SHP77 (cell line): ENCODE measurements at regions not wholly inside any gene's neighbourhood (a gene's known extent, or its start where the extent isn't known, plus 50 kb on each side); places are given as distances from the start of the nearest gene placed in this dataset.
"Not testable (repeated sequence)": the region's sequence is repeated elsewhere in the genome, so short reads cannot be mapped to it uniquely, and the experiment has no call there.

Experiments
- DNase-seq, 2 experiments: peaks; one replicate each; lab custom pipeline; 2025; lab: John Stamatoyannopoulos, UW

GRCh38 chr21:19392390-19392789 lies 988.8 kb upstream of the TMPRSS15 start:
- DNase-seq: no peak

GRCh38 chr21:19400223-19400770 lies 996.7 kb upstream of the TMPRSS15 start:
- DNase-seq: no peak

GRCh38 chr21:19402870-19403269 lies 999.3 kb upstream of the TMPRSS15 start:
- no peak for DNase-seq

- DNase-seq: no peak
These were observed 1001.7 kb upstream of the TMPRSS15 start for GRCh38 chr21:19405326-19405725.

- DNase-seq: no peak
These were observed 1017.0 kb upstream of the TMPRSS15 start for GRCh38 chr21:19420565-19420964.

GRCh38 chr21:19433623-19434022 lies 1030.0 kb upstream of the TMPRSS15 start:
- DNase-seq: no peak

- no peak for DNase-seq
These were observed 1037.4 kb upstream of the TMPRSS15 start for GRCh38 chr21:19440792-19441655.

- no peak for DNase-seq
These were observed 1054.7 kb upstream of the TMPRSS15 start for GRCh38 chr21:19458295-19458694.

- no peak for DNase-seq
These were observed 1058.1 kb upstream of the TMPRSS15 start for GRCh38 chr21:19461481-19462205.

- DNase-seq: no peak
These were observed 1060.4 kb upstream of the TMPRSS15 start for GRCh38 chr21:19463966-19464365.

GRCh38 chr21:19468991-19469715 lies 1065.6 kb upstream of the TMPRSS15 start:
- no peak for DNase-seq

- no peak for DNase-seq
These were observed 1071.9 kb upstream of the TMPRSS15 start for GRCh38 chr21:19475525-19475924.

- no peak for DNase-seq
These were observed 1086.3 kb upstream of the TMPRSS15 start for GRCh38 chr21:19489930-19490329.

- no peak for DNase-seq
These were observed 1086.9 kb upstream of the TMPRSS15 start for GRCh38 chr21:19490481-19490880.

- not testable (repeated sequence) for DNase-seq
These were observed 1090.1 kb upstream of the TMPRSS15 start for GRCh38 chr21:19493437-19494241.

- no peak for DNase-seq
These were observed 1097.5 kb upstream of the TMPRSS15 start for GRCh38 chr21:19501115-19501514.

GRCh38 chr21:19507682-19508260 lies 1104.2 kb upstream of the TMPRSS15 start:
- no peak for DNase-seq

GRCh38 chr21:19508442-19508841 lies 1104.9 kb upstream of the TMPRSS15 start:
- DNase-seq: no peak

- DNase-seq: no peak
These were observed 1105.3 kb upstream of the TMPRSS15 start for GRCh38 chr21:19508844-19509243.

- DNase-seq: no peak
These were observed 1106.5 kb upstream of the TMPRSS15 start for GRCh38 chr21:19510057-19510456.

GRCh38 chr21:19510653-19511052 lies 1107.1 kb upstream of the TMPRSS15 start:
- DNase-seq: no peak
